ENCODE measurements at regions not wholly inside any gene's neighbourhood (a gene's known extent, or its start where the extent isn't known, plus 50 kb on each side); places are given as distances from the start of the nearest gene placed in this dataset.

- no peak for DNase-seq
Observed at GRCh38 chr2:104465981-104466380, 387.9 kb upstream of the POU3F3 start.

- no peak for DNase-seq
Observed at GRCh38 chr2:104468846-104469245, 385.1 kb upstream of the POU3F3 start.

- DNase-seq: no peak
Observed at GRCh38 chr2:104472076-104472475, 381.8 kb upstream of the POU3F3 start.

- no peak for DNase-seq
Observed at GRCh38 chr2:104473546-104473945, 380.4 kb upstream of the POU3F3 start.

- peak; percentile 28 for DNase-seq
Observed at GRCh38 chr2:104474716-104475115, 379.2 kb upstream of the POU3F3 start.

- no peak for DNase-seq
Observed at GRCh38 chr2:104476075-104476474, 377.8 kb upstream of the POU3F3 start.

- DNase-seq: no peak
Observed at GRCh38 chr2:104476563-104476988, 377.3 kb upstream of the POU3F3 start.

- no peak for DNase-seq
Observed at GRCh38 chr2:104481341-104481740, 372.6 kb upstream of the POU3F3 start.

- peak; percentile 20 for DNase-seq
Observed at GRCh38 chr2:104487366-104487765, 366.5 kb upstream of the POU3F3 start.

- no peak for DNase-seq
Observed at GRCh38 chr2:104493698-104494097, 360.2 kb upstream of the POU3F3 start.

- DNase-seq: peak; percentile 63
Observed at GRCh38 chr2:104501342-104501741, 352.6 kb upstream of the POU3F3 start.

GRCh38 chr2:104501929-104502328 is 352.0 kb upstream of the POU3F3 start:
- DNase-seq: no peak

GRCh38 chr2:104502901-104503300 is 351.0 kb upstream of the POU3F3 start:
- no peak for DNase-seq

GRCh38 chr2:104504331-104505073 is 349.4 kb upstream of the POU3F3 start:
- peak; percentile 91 for DNase-seq

- no peak for DNase-seq
Observed at GRCh38 chr2:104518256-104518655, 335.7 kb upstream of the POU3F3 start.

GRCh38 chr2:104521247-104521646 is 332.7 kb upstream of the POU3F3 start:
- peak; percentile 15 for DNase-seq

- no peak for DNase-seq
Observed at GRCh38 chr2:104523921-104524320, 330.0 kb upstream of the POU3F3 start.

GRCh38 chr2:104528101-104528500 is 325.8 kb upstream of the POU3F3 start:
- DNase-seq: no peak

- DNase-seq: no peak
Observed at GRCh38 chr2:104531122-104531521, 322.8 kb upstream of the POU3F3 start.

GRCh38 chr2:104537116-104537515 is 316.8 kb upstream of the POU3F3 start:
- no peak for DNase-seq

- DNase-seq: no peak
Observed at GRCh38 chr2:104538077-104538476, 315.8 kb upstream of the POU3F3 start.

GRCh38 chr2:104539649-104540048 is 314.3 kb upstream of the POU3F3 start:
- no peak for DNase-seq

GRCh38 chr2:104545055-104545454 is 308.9 kb upstream of the POU3F3 start:
- DNase-seq: no peak

- no peak for DNase-seq
Observed at GRCh38 chr2:104546537-104546936, 307.4 kb upstream of the POU3F3 start.

- peak; percentile 61 for DNase-seq
Observed at GRCh38 chr2:104547221-104547620, 306.7 kb upstream of the POU3F3 start.

Data from NCI-H1105 treated with DMSO at 0.1 percent for 48 hours (cell line).